ENCODE measurements at regions not wholly inside any gene's neighbourhood (a gene's known extent, or its start where the extent isn't known, plus 50 kb on each side); places are given as distances from the start of the nearest gene placed in this dataset.

DNA sequence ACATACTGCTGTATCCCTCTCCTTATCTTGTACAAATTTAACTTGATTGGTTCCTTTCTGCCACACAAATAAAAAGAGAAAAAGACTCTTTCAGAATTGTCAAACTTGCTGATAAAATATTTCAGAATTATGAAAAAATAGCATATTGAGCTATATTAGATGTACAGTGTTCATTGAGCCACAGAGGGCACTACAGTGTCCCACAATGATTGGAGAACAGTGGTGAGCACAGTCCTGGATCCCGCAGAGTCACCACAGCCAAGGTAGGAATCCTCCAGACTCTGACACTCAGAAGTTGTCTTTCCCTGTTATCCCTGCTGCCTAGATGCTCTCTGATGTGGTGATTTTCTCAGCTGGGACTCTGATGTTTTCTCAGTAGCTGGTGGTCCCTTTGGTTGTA lies 1281.3 kb upstream of the ZEB2 start:
- no peak overlapping the region for H3K4me3 ChIP-seq
- no peak for DNase-seq
- no peaks in the 10 kb centered on the region for H3K4me1 ChIP-seq
- intact Hi-C loops (cut with DNase I) = no loop called here
- 95 to 98% methylated on average over 1 of the region's 1 CpG for WGBS, 2 donors
- no peaks in the 10 kb centered on the region for H3K36me3 ChIP-seq
- no peaks in the 10 kb centered on the region for H3K9me3 ChIP-seq
- TF ChIP-seq, protein P1, sequence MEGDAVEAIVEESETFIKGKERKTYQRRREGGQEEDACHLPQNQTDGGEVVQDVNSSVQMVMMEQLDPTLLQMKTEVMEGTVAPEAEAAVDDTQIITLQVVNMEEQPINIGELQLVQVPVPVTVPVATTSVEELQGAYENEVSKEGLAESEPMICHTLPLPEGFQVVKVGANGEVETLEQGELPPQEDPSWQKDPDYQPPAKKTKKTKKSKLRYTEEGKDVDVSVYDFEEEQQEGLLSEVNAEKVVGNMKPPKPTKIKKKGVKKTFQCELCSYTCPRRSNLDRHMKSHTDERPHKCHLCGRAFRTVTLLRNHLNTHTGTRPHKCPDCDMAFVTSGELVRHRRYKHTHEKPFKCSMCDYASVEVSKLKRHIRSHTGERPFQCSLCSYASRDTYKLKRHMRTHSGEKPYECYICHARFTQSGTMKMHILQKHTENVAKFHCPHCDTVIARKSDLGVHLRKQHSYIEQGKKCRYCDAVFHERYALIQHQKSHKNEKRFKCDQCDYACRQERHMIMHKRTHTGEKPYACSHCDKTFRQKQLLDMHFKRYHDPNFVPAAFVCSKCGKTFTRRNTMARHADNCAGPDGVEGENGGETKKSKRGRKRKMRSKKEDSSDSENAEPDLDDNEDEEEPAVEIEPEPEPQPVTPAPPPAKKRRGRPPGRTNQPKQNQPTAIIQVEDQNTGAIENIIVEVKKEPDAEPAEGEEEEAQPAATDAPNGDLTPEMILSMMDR (IDR thresholded peaks at IDR 0.05) = no peak
- TF ChIP-seq EP300 (IDR thresholded peaks at IDR 0.05) (no peak), POLR2A (IDR thresholded peaks at IDR 0.05) (no peak), POLR2AphosphoS5 (IDR thresholded peaks at IDR 0.05) (no peak)
- H3K27ac ChIP-seq = no peak overlapping the region
- no peaks in the 10 kb centered on the region for H3K27me3 ChIP-seq

DNA sequence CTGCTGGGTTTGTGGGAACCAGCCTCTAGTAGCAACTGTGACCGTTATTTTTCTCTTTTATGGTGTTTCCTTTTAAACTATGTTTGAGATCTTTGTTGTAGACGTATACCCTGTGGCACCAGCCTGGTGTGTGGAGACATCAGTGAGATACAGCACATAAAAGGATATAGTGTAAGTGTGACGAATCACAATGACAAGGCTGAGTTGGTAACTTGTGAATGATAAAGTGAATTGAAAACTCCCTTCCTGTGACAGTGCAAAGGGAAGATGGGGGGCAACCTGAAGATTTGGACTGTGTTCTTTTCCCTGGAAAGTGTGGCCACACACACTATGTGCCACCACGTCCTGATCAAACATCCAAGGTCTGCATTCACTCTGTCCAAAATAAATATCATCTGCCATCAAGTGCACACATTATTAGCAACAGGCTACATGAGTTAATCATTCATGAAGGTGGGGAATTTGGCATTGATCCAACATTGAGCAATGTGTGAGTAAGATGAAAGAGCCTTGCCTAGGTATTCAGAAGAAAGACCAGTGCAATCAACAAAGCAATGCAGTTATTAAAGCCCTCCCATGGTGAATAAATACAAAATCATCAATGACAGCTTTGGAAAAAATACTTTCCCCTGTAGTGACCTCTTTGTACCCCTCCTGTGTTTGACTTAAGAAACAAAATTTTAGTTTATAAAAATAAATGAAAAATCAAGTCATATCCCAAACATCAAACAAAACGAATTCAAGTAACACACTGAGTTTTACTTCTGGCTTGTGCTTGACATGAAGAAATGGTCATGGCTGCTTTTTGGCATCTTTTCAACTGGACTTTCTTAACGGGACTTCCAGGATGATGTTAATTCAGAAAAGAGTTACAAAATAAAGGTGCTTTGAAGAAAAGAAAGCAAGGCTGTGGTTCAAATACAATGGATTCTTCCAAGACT lies 1280.5 kb upstream of the ZEB2 start:
- no peaks in the 10 kb centered on the region for H3K36me3 ChIP-seq
- intact Hi-C loops (cut with DNase I) = no loop called here
- H3K27ac ChIP-seq = no peak overlapping the region
- no peaks in the 10 kb centered on the region for H3K4me1 ChIP-seq
- DNase-seq = no peak
- 33 to 73% methylated on average over 6 of the region's 6 CpGs for WGBS, 2 donors
- TF ChIP-seq, protein P1 (IDR thresholded peaks at IDR 0.05) = no peak
- TF ChIP-seq EP300 (IDR thresholded peaks at IDR 0.05) (no peak), POLR2A (IDR thresholded peaks at IDR 0.05) (no peak), POLR2AphosphoS5 (IDR thresholded peaks at IDR 0.05) (no peak)
- no peak overlapping the region for H3K4me3 ChIP-seq
- no peaks in the 10 kb centered on the region for H3K9me3 ChIP-seq
- H3K27me3 ChIP-seq = no peaks in the 10 kb centered on the region

DNA sequence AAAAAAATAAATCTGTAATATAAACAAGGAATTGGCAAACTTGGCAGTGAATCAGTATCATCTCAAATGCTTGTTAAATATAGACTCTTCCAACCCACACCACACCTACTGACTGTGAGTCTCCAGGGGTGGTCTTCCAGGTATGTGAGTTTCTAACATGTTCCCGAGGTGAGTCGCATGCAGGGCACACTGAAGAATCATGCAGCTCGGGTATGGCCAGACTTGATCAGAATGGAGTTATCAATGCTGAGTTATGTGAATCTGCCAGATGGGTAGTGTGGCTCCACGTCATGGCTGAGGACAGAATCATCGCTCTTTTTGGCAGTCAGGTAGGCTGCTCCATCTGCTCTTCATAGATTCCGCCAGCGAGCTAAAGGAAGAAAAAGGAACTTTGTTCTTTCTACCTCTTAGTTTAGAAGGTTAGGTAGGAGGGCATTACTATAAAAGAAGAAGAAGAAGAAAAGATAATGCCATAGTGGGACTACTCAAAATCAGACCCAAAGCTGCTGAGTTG lies 1279.7 kb upstream of the ZEB2 start:
- no peak for TF ChIP-seq POLR2A (IDR thresholded peaks at IDR 0.05)
- TF ChIP-seq, protein P1 (IDR thresholded peaks at IDR 0.05) = no peak
- no peak for TF ChIP-seq POLR2AphosphoS5 (IDR thresholded peaks at IDR 0.05)
- no peak for TF ChIP-seq EP300 (IDR thresholded peaks at IDR 0.05)
- Histone ChIP-seq H3K4me1 (no peaks in the 10 kb centered on the region), H3K27ac (no peak overlapping the region), H3K4me3 (no peak overlapping the region), H3K36me3 (no peaks in the 10 kb centered on the region), H3K27me3 (no peaks in the 10 kb centered on the region), H3K9me3 (no peaks in the 10 kb centered on the region)
- 88 to 93% methylated on average over 7 of the region's 7 CpGs for WGBS, 2 donors
- intact Hi-C loops (cut with DNase I) = no loop called here
- DNase-seq = no peak

DNA sequence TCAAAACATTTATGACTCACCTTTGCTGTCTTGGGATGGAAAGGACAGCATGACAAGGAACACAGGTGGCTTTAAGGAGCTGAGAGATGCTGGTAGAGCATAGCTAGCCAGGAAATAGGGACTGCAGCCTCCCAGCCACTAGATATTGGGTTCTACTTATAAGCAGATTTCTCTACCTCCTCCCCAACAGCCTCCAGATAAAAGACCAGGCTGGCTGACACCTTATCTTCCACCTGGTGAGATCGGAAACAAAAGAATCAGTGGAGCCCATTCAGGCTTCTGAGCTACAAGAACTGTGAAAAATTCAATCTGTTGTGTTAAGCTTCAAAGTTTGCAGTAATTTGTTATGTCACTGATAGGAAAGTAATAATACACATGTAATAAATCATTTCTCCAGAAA lies 1278.5 kb upstream of the ZEB2 start:
- DNase-seq = no peak
- no peaks in the 10 kb centered on the region for H3K27me3 ChIP-seq
- no peaks in the 10 kb centered on the region for H3K9me3 ChIP-seq
- no peak overlapping the region for H3K4me3 ChIP-seq
- TF ChIP-seq, protein P1 (IDR thresholded peaks at IDR 0.05) = no peak
- TF ChIP-seq POLR2A (IDR thresholded peaks at IDR 0.05) = no peak
- no peak for TF ChIP-seq EP300 (IDR thresholded peaks at IDR 0.05)
- no peak for TF ChIP-seq POLR2AphosphoS5 (IDR thresholded peaks at IDR 0.05)
- intact Hi-C loops (cut with DNase I) = no loop called here
- no peak overlapping the region for H3K27ac ChIP-seq
- WGBS, 2 donors = 92% methylated on average over 1 of the region's 1 CpG
- H3K36me3 ChIP-seq = no peaks in the 10 kb centered on the region
- no peaks in the 10 kb centered on the region for H3K4me1 ChIP-seq

All from sigmoid colon (tissue), 6 donors.